ENCODE measurements at regions not wholly inside any gene's neighbourhood (a gene's known extent, or its start where the extent isn't known, plus 50 kb on each side); places are given as distances from the start of the nearest gene placed in this dataset.

DNA sequence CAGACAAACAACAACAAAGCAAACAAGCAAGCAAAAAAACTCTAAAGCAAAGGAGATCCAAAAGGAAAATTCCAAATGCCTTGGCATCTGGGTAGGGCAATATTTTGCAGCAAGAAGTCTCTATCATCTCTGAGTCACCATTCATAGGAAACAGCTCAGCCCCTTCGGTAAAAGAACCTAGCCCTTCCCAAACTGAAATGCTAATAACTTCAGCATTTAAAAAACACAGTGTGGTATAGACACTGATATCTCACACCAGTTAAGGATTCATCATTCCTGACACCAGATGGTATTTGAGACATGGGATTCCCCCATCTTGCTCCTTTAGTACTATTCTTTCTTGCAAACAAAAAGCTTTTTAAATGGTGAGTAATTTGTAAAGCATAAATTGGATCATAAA is 491.8 kb downstream of the TXNL1 start:
- H3K4me1 Mint-ChIP-seq = no peaks in the 10 kb centered on the region
- no peaks in the 10 kb centered on the region for H3K27me3 Mint-ChIP-seq (ENCODE audit: low read depth)
- DNase-seq (ENCODE audit: low read depth, low spot score) = no peak
- TF ChIP-seq, protein P1, sequence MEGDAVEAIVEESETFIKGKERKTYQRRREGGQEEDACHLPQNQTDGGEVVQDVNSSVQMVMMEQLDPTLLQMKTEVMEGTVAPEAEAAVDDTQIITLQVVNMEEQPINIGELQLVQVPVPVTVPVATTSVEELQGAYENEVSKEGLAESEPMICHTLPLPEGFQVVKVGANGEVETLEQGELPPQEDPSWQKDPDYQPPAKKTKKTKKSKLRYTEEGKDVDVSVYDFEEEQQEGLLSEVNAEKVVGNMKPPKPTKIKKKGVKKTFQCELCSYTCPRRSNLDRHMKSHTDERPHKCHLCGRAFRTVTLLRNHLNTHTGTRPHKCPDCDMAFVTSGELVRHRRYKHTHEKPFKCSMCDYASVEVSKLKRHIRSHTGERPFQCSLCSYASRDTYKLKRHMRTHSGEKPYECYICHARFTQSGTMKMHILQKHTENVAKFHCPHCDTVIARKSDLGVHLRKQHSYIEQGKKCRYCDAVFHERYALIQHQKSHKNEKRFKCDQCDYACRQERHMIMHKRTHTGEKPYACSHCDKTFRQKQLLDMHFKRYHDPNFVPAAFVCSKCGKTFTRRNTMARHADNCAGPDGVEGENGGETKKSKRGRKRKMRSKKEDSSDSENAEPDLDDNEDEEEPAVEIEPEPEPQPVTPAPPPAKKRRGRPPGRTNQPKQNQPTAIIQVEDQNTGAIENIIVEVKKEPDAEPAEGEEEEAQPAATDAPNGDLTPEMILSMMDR (conservative IDR thresholded peaks at IDR 0.05) = no peak
- H3K4me3 Mint-ChIP-seq = no peak overlapping the region
- no peak overlapping the region for H3K27ac Mint-ChIP-seq (ENCODE audit: unreplicated experiment)
- no peaks in the 10 kb centered on the region for H3K36me3 Mint-ChIP-seq (ENCODE audit: low read depth)
- H3K9me3 Mint-ChIP-seq = peaks cover 2% of the 10 kb centered on the region

DNA sequence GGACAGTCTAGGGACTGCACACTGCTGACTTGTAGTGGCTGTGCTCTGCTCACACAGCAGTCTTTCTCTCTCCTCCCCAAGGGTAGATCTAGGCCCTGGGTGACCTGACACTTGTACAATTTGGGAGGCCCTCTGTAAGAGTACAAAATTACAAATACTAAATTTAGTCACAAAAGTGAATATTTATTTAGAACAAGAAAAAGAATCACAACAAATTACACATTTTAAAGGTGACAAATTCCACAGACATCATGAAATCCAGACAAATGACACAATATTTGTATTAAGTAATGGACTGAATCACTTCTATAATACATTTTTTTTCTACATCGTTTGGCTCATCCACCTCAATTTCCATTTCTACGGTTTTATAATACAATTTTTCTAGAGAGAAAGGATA is 496.4 kb downstream of the TXNL1 start:
- no peak overlapping the region for H3K27ac Mint-ChIP-seq (ENCODE audit: unreplicated experiment)
- TF ChIP-seq, protein P1 (conservative IDR thresholded peaks at IDR 0.05) = no peak
- DNase-seq (ENCODE audit: low read depth, low spot score) = no peak
- no peaks in the 10 kb centered on the region for H3K4me1 Mint-ChIP-seq
- no peaks in the 10 kb centered on the region for H3K36me3 Mint-ChIP-seq (ENCODE audit: low read depth)
- no peaks in the 10 kb centered on the region for H3K27me3 Mint-ChIP-seq (ENCODE audit: low read depth)
- peaks cover 2% of the 10 kb centered on the region for H3K9me3 Mint-ChIP-seq
- H3K4me3 Mint-ChIP-seq = no peak overlapping the region

GRCh38 chr18:56139792-56140254 is 498.6 kb downstream of the TXNL1 start:
- H3K27me3 Mint-ChIP-seq (ENCODE audit: low read depth) = no peaks in the 10 kb centered on the region
- H3K9me3 Mint-ChIP-seq = peaks cover 2% of the 10 kb centered on the region
- DNase-seq (ENCODE audit: low read depth, low spot score) = no peak
- H3K27ac Mint-ChIP-seq (ENCODE audit: unreplicated experiment) = no peak overlapping the region
- H3K4me1 Mint-ChIP-seq = no peaks in the 10 kb centered on the region
- H3K4me3 Mint-ChIP-seq = no peak overlapping the region
- TF ChIP-seq, protein P1 (conservative IDR thresholded peaks at IDR 0.05) = no peak
- H3K36me3 Mint-ChIP-seq (ENCODE audit: low read depth) = no peaks in the 10 kb centered on the region

DNA sequence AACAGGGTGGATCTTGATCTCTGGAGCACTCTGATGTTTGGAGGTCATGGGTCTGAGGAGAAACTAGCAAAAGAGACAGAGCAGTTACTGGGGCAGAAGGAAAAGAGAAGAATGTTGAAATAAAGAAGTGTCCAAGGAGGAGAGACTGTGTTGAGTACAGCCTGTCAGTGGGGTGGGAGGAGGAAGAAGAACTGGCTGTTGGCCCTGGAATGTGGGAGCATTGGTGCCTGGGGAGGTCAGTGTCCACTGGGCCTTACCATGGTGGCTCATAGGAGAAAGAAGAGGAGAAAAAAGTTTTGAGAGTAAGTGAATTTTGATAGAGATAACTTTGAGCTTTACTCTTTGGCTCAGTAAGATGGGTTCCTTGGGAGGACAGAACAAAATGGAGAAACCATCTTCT is 499.0 kb downstream of the TXNL1 start:
- Mint-ChIP-seq H3K27me3 (ENCODE audit: low read depth) (no peaks in the 10 kb centered on the region), H3K9me3 (peaks cover 2% of the 10 kb centered on the region), H3K36me3 (ENCODE audit: low read depth) (no peaks in the 10 kb centered on the region), H3K27ac (ENCODE audit: unreplicated experiment) (no peak overlapping the region), H3K4me1 (no peaks in the 10 kb centered on the region), H3K4me3 (no peak overlapping the region)
- no peak for DNase-seq (ENCODE audit: low read depth, low spot score)
- TF ChIP-seq, protein P1 (conservative IDR thresholded peaks at IDR 0.05) = no peak

- no peaks in the 10 kb centered on the region for H3K36me3 Mint-ChIP-seq (ENCODE audit: low read depth)
- H3K27me3 Mint-ChIP-seq (ENCODE audit: low read depth) = no peaks in the 10 kb centered on the region
Measured at GRCh38 chr18:56136105-56136504, 502.3 kb downstream of the TXNL1 start.

More at GRCh38 chr18:56136105-56136504, 502.3 kb downstream of the TXNL1 start:
- Mint-ChIP-seq H3K9me3 (peaks cover 4% of the 10 kb centered on the region), H3K4me3 (no peak overlapping the region), H3K27ac (ENCODE audit: unreplicated experiment) (no peak overlapping the region), H3K4me1 (no peaks in the 10 kb centered on the region)
- TF ChIP-seq, protein P1 (conservative IDR thresholded peaks at IDR 0.05) = no peak
- DNase-seq (ENCODE audit: low read depth, low spot score) = no peak
